ENCODE measurements at regions not wholly inside any gene's neighbourhood (a gene's known extent, or its start where the extent isn't known, plus 50 kb on each side); places are given as distances from the start of the nearest gene placed in this dataset.

DNA sequence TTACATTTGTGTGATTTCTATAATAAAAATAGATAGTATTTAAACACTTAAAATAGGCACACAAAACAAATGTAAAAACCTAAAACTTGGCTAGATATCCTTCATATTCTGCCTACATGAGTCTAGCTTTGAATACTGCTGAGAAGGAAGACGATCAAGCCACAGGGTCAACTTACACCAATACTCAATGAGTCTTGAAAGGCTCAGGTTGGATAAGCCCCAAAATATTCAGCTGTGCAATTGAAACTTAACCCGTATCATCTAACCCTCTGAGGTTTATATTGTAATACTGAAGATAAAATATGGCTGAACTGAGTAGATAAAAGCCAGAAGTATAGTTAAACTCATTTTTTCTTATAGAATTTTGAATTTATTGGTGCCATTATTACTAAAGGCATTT is 313.0 kb upstream of the NRXN1 start:
- TF ChIP-seq POLR2A (IDR thresholded peaks at IDR 0.05) (no peak), POLR2AphosphoS5 (IDR thresholded peaks at IDR 0.05) (no peak)

Measured in sigmoid colon (tissue), 4 donors.